HG03457 (cell line): ENCODE measurements at regions not wholly inside any gene's neighbourhood (a gene's known extent, or its start where the extent isn't known, plus 50 kb on each side); places are given as distances from the start of the nearest gene placed in this dataset.

Experiments
- ATAC-seq: cut with Tn5 transposase; IDR thresholded peaks from one replicate; pipeline ENCODE4 v1.9.1; 2021; ENCODE audit warnings: moderate number of reproducible peaks; ENCODE audit not compliant: unreplicated experiment

DNA sequence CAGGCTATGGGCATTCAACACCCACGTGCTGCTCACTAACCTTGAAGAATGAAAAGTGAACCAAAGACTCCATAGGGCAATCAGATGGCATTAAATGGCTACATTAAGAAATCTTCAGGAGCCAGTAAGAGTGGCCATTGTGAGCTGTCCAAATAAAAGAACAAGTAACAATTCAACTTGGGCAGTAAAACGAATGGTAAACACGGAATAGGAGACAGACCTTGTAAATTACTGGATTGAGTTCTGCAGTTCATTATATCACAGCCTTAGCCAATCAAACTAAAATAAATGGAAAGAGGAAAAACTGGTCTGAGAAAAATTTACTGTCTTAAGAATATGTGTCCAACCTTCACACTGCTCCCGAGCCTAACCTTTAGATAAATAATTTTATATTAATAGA is 306.5 kb upstream of the ZNF521 start:
- ATAC-seq, result no peak

- ATAC-seq, result no peak
Observed at GRCh38 chr18:25651553-25651952, 299.6 kb upstream of the ZNF521 start.

GRCh38 chr18:25650201-25650941 is 298.4 kb upstream of the ZNF521 start:
- no peak for ATAC-seq

GRCh38 chr18:25648716-25649260 is 296.8 kb upstream of the ZNF521 start:
- no peak for ATAC-seq

DNA sequence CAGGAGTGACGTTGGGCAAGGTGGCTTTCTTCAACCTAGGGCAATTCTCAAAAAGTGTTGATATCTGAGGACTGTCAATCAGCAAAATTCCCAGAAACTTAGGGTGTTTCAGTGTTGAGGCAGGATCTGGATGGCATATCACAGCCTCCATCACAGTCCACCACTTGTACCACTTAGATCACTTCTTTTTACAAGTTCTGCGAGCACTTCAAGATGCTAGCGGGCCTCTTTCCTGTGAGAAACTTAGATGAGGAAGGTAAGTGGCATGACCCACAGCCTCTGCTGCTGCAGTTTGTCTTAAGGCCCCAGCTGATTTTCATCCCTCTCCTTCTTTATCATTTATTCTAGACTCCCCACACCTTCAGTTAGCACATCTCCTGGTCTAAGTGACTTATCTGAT is 295.4 kb upstream of the ZNF521 start:
- ATAC-seq, result no peak

DNA sequence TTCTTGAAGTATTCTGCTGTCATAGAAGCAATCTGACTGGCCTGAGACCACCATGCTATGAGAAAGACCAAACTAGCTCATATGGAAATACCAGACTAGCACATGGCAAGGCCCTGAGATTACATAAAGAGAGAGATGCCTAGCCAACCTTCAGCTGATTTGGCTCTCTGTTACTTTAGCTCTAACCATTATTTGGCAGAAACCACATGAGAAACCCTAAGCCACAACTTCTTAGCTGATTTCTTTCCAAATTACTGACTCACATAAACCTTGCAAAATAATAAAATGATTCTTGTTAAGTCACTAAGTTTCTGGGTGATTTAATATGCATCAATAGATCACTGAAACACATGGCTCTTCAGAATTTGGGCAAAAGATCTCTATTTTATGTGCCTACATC is 295.0 kb upstream of the ZNF521 start:
- no peak for ATAC-seq

GRCh38 chr18:25639596-25639995 is 287.6 kb upstream of the ZNF521 start:
- no peak for ATAC-seq

DNA sequence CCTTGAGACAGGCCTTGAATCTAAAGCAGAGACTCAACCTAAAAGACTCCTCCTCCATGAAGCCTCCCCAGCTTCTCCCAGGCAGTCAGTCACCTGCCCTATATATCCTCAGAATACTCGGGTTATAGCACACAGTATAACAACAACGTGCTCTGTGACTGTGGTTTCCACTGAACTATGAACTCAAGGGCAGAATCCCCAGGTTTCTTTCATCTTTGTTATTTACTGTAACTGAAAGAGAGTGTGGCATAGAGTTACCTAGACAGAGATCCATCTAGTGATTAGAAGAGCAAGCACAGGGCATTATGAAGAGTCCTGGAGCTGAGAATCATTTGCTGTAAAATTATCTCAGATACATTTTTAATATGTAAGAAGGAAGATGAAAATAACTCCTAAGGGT is 281.6 kb upstream of the ZNF521 start:
- no peak for ATAC-seq

GRCh38 chr18:25630682-25631081 is 278.7 kb upstream of the ZNF521 start:
- ATAC-seq, result no peak

GRCh38 chr18:25621682-25622081 is 269.7 kb upstream of the ZNF521 start:
- ATAC-seq, result no peak

GRCh38 chr18:25621144-25621543 is 269.2 kb upstream of the ZNF521 start:
- ATAC-seq, result no peak

- no peak for ATAC-seq
Observed at GRCh38 chr18:25614168-25614567, 262.2 kb upstream of the ZNF521 start.

- ATAC-seq, result no peak
Observed at GRCh38 chr18:25612466-25612865, 260.5 kb upstream of the ZNF521 start.

DNA sequence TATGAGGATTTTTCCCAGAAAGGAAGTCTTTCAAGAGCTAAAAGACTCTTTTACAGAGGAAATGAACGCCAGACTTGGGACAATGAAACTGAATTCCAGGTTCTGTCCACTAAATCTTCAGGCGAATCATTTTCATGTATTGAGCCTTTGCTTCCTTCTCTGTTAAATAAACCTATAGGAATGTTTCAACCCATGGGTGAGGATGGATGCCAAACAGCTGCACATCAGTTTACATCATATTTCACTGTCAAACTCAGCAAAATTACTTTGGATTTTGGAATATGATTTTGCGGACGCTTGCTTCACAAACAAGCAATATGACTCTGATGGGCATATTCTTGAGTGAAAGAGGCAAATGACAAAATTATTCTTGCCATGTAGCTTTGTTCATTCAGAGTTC is 256.1 kb upstream of the ZNF521 start:
- ATAC-seq, result no peak

DNA sequence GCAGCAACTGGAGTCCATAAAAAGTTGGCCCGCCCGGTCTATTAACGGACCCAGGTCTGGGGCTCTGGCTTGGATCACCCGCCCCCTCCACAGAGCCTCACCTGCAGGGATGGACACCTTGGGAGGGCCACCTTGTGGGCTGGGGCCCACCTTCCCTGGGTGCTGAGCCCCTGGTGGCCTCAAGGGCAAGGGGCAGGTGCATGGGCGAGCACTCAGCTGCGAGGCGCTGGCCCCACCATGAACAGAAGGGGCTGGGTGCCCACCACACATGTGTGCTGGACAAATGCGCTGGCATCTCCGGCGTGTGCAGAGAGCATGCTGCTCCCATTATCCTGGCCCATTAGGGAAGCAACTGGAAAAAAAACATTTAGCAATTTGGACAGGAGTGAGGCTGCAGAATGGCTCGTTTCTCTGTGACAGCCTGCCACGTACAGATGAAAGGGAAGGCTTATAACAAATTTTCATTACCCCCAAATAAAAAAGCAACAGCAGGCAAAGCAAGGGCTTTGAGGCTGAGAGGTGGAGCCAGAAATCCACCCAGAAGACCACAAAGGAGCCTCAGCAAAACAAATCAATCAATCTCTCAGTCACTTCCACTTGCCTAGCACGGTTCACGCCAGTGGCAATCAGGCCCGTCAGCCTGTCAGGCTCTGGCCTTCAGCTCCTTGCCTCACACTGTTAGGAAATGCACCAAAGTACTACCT is 253.1 kb upstream of the ZNF521 start:
- ATAC-seq, result no peak

DNA sequence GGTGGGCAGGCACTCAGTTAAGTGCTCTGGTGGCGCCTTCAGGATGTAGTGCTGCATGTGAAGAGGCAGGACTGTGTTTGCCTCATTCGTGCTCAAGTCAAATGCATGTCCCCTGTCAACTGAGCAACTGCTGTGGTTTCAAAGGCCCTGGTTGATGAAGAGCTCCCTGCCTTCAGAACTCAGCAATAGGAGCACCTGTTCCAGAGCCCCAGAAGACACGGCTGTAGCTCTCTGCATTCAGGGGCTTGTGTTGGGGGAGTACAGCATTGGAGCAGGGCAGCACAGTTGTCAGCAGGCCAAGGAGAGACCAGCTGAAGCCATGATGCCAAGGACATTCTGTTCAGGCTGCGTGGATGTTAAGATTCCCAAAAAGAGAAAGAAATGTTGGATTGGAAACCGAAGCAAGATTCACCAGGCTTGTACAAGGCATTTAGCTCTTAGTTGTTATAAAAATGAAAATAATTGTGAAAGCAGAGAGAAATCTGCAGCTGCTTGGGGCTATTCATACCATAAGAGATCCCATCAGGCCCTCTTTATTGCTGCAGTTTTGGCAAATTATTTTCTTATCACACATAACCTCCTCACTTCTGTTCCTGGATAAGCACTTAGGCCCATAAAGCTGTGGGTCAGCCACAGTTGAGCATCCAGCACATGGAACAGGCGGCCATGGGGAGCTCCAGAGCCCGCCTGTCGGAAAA is 252.4 kb upstream of the ZNF521 start:
- ATAC-seq, result no peak

- no peak for ATAC-seq
Observed at GRCh38 chr18:25599443-25599842, 247.5 kb upstream of the ZNF521 start.

- ATAC-seq, result no peak
Observed at GRCh38 chr18:25597476-25597875, 245.5 kb upstream of the ZNF521 start.

- ATAC-seq, result no peak
Observed at GRCh38 chr18:25595274-25596060, 243.5 kb upstream of the ZNF521 start.

GRCh38 chr18:25594351-25594750 is 242.4 kb upstream of the ZNF521 start:
- no peak for ATAC-seq

- ATAC-seq, result no peak
Observed at GRCh38 chr18:25592804-25593360, 240.9 kb upstream of the ZNF521 start.
